ENCODE measurements at regions not wholly inside any gene's neighbourhood (a gene's known extent, or its start where the extent isn't known, plus 50 kb on each side); places are given as distances from the start of the nearest gene placed in this dataset.

- TF ChIP-seq REST (IDR thresholded peaks at IDR 0.05; ENCODE audit: insufficient read depth in 1 of 2, low read depth in 2 of 2, low read length in 1 of 2), result no peak
- no peak for TF ChIP-seq POLR2AphosphoS5 (IDR thresholded peaks at IDR 0.05; ENCODE audit: low read depth, low read length)
- TF ChIP-seq CTCF (IDR thresholded peaks at IDR 0.05), result no peak
Measured at GRCh38 chrX:69038188-69038587, 127.1 kb downstream of the PJA1 start.
